Hematopoietic multipotent progenitor cell treated with erythropoietin and hydrocortisone succinate and interleukin-3 and kit ligand, for 15 days (in vitro differentiated cells): ENCODE measurements at regions not wholly inside any gene's neighbourhood (a gene's known extent, or its start where the extent isn't known, plus 50 kb on each side); places are given as distances from the start of the nearest gene placed in this dataset.

Source experiments
- DNase-seq: peaks from one replicate; pipeline ENCODE4 v3.0.0-alpha.2; 2015; ENCODE audit warnings: low spot score

GRCh38 chr7:46360811-46361210 is 439.7 kb upstream of the IGFBP3 start:
- no peak for DNase-seq

DNA sequence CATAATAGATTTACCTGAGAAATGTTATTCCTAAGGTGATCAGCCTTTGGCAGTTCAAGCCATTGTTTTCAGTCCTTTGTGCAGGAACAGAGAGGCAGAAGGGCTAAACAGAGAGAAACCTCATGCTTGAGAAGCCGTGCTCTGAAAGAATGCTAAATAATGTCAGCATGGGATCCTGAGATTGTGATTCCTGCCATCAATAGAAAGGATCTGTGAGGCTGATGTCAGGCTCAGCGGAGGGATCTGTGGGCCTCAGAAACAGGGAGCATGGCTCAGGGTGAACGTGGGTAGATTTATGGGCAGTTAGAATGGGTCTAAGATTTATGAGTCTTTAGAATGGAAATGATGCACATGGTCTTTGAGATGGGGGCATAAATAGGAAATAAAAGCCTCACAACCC is 439.2 kb upstream of the IGFBP3 start:
- no peak for DNase-seq

GRCh38 chr7:46357851-46358250 is 436.8 kb upstream of the IGFBP3 start:
- no peak for DNase-seq

GRCh38 chr7:46357290-46357689 is 436.2 kb upstream of the IGFBP3 start:
- no peak for DNase-seq

- no peak for DNase-seq
These were observed 435.3 kb upstream of the IGFBP3 start for GRCh38 chr7:46356371-46356770.

GRCh38 chr7:46355331-46355730 is 434.3 kb upstream of the IGFBP3 start:
- DNase-seq = no peak

DNA sequence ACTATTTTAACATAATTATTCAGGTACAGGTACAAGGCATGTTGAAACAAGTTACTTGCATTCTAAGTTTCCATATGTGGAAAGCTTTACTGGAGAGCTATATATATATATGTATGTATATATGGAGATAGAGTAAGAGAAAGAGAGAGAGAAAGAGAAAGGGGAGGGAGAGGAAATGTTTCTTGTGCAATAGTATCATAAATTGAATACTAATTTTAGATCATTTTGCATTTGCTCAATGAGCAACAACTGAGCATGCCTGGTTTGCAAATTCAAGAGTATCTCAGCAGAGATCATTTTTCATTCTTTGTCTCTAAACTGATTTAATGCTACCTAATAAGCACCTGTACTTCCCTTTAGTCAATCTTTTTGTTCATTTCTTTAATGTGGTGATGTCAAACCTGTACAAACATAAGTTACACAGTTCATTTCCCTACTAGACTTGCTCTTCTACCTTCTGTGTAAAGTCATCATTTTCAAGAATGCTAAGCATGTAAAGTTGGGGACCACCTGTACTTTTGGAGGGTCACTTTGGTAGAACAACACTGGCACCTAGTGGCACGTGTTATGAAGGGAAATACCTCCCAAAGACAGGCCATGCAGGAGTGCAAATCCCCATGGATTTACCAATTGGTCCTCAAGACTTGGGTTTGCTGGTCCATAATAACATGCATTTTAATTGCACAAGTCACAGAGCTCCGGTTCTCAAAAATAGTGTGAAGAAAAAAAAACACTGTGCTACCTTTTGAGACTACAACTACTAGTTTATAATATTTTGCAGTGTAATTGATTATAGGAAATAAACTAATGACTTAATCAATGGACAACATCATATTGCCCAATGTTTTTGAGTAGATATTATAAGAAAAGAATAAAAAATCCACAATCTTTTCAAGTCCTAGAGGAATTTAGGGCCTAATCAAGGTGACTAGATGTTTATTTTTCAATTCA is 431.2 kb upstream of the IGFBP3 start:
- no peak for DNase-seq

DNA sequence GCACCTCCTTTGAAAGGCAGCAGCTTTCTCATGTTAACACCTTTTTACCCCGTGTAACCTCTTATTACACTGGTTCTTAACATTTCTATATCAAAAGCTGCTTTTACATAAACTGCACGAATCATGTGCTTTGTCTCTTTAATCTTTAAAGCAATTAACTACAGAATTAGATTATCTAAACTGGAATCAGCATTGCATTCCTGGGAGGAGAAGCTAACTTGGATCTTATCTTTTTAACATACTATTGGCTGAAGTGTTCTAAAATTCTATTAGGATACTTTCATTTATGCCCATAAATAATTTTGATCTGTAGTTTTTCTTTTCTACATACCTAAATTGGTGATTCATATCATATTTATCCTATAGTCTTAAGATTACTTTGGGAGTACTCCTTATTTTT is 428.4 kb upstream of the IGFBP3 start:
- DNase-seq = no peak

DNA sequence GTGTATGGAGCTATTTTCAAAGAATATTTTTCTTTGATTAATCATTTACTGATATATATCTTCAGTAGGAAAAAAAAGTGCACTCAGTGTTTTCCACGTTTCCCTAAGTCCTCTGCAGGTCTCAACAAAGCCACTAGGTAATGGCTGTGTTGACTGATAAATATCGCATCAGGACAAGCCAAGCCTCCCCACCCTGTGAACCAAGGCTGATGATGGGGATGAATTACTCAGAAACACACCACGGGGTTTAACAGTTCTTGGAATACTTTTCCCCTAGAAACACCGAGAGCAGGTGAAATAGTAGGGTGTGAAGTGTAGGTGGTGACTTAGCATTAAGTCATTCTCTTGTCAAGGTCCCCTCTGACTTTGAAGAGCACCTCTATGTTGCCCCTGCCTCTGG is 423.5 kb upstream of the IGFBP3 start:
- no peak for DNase-seq

DNA sequence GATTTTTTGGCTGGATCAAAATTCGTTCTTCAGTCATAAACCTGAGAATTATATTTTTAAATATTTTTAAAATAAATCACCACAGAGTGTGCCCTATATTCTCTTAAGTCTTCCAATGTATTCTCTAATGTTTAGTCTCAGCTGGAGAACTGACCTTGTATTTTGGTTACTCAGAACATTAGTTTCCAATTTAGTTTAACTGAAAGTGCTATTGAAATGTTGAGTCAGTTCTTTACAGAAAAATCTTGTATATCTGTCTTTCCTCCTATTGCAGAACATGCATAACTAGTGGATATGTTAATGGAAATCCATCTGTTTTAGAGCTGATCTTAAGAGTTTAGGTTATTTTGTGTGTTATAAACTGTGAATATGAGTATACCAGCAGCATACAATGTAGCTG is 422.7 kb upstream of the IGFBP3 start:
- DNase-seq = no peak

DNA sequence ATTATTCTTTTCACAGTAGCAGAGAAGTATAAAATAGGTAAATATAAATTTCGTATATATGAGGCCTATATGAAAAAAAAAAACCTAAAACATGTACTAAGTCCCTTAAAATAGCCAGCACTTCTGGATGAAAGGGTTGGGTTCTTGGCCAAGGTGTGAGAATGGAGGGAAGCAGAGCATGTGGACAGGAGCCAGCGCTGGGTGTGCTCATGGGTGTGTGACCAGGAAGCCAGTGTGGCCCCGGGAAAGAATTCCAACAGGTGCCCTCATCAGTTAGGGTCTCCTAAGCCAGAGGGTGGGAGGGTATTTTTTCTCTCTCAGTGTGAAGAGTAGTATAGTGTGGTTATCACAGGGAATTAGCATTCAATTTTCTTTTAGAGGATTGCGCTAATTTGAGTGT is 401.9 kb upstream of the IGFBP3 start:
- DNase-seq = no peak

DNA sequence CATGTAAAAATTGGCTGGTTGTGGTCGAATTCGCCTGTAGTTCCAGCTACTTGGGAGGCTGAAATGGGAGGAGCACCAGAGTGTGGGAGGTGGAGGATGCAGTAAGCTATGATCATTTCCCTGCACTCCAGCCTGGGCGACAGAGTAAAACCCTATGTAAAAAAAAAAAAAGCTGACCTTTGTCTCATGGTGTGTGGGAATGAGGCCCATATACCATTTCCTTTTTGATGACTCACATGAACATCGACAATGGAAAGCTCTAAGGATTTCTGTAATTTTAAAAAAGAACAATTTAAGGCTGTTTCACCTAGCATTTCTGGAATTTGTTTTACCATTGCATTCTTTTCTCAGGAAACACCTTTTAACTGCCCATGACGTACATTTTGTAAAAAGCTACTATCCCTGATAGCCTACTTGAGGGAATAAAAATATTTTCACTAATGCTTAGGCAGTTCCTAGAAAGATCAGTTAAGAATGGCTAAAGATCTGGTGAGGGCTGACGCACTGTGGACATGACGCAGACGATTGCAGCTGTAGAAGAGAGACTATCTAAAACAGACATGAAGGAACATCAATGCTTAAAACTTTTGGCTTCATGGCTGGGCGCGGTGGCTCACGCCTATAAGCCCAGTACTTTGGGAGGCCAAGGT is 400.6 kb upstream of the IGFBP3 start:
- no peak for DNase-seq

- no peak for DNase-seq
These were observed 399.9 kb upstream of the IGFBP3 start for GRCh38 chr7:46320956-46321355.

DNA sequence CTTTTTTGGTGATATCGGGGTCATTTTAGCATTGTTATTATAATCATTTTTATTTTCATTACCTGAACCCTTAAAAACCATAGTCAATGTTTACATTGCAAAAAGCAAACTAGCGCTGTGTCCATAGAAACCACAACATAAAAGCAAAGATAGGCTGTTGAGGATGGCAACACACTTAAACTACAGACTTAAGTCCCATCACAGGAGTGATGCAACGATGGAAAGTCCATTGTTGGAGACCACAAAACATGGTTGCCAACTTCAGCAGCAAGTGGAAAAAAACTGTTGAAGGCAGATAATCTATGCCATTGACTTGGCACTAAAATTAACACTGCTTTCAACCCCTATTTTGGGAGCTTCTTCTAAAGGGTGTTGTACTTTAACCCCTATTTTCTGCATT is 398.8 kb upstream of the IGFBP3 start:
- no peak for DNase-seq

DNA sequence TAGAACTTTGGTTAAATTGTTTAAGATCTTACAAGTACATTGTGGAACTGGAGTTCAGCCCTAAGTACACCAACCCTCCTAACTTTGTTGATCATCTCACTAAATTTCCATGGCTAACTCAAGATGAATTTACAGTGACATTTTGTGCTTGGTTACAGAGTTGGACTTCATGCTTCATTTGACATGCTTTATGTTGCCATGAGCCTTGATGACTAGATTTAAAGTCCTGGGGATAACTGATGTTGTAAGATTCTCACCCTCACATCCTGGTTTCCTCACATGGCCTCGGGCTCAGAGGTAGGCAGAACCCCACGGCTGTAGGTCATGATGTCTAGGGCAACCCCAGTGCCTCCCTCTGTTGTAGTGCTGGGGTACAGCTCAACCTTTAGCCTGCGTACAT is 397.2 kb upstream of the IGFBP3 start:
- no peak for DNase-seq

- no peak for DNase-seq
These were observed 396.2 kb upstream of the IGFBP3 start for GRCh38 chr7:46317256-46317655.

GRCh38 chr7:46315891-46316290 is 394.8 kb upstream of the IGFBP3 start:
- DNase-seq = no peak

DNA sequence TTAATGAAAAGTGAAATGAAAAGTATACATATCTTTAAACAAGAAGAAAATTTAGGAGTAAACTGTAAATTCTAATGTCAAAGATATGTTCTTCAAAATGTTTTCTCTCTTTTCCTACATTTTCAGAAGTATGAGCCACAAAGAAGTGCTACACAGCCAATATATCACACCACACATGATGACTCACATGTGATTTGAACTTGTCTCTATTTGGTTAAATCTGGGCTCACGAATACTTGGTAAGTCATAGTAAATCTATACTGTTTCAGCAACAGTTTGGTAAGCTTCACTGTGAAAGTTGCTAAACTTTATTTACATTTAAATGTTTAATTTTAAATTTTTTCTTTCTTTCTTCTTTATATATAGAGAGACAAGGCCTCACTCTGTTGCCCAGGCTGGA is 380.6 kb upstream of the IGFBP3 start:
- no peak for DNase-seq

DNA sequence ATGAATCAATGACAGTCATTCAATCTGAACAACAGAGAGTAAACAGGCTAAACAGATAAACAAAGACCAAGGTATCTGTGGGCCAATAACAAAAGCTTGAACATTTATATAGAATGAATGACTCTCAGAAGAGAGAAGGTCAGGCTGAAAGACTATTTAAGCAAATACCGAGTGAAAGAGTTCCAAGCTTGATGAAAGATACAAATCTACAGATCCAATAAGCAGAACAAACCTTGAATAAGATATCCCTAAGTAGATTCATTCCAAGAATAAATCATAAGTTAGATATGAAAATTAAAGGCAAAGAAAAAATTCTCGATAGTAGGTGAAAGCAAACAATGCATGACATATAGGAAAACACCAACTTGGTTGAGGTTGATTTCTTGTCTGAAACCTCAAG is 376.4 kb upstream of the IGFBP3 start:
- DNase-seq = no peak

GRCh38 chr7:46296526-46296925 is 375.5 kb upstream of the IGFBP3 start:
- DNase-seq = no peak

DNA sequence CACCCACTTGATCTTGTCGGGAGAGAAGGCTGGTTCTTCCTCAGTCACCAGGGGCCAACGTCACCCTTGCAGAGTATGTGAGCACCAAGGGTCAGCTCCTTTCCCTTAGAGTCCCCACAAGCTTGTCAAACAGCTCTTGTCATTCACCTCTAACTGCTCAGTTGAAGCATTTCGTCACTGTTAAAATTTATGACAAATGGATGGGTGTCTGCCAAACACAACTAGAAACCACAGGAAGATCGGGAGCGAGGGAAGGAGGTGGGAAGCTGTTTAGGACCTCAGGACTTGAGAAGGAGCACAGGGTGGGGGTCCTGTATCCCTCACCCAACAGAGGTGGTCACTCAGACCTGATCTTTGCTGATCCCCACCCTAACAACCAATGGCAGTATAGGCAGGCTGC is 373.3 kb upstream of the IGFBP3 start:
- DNase-seq = no peak

DNA sequence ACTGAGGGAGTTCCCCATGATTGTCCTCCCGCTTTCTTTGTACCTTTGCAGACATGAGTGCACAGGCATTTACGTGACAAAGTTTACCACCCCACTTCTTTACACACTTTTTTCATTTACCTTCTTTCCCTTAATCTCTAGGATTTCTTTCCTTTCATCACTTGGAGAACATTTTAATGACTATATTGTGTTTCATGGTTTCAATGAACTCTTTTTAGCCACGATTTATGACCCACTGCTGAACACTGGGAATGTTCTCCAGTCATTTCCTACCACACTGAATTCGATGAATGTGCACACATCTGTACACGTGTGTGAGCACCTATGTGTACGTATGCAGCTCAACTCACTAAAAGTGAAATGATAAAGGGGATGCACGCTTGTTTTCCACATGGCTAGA is 371.7 kb upstream of the IGFBP3 start:
- DNase-seq = no peak

DNA sequence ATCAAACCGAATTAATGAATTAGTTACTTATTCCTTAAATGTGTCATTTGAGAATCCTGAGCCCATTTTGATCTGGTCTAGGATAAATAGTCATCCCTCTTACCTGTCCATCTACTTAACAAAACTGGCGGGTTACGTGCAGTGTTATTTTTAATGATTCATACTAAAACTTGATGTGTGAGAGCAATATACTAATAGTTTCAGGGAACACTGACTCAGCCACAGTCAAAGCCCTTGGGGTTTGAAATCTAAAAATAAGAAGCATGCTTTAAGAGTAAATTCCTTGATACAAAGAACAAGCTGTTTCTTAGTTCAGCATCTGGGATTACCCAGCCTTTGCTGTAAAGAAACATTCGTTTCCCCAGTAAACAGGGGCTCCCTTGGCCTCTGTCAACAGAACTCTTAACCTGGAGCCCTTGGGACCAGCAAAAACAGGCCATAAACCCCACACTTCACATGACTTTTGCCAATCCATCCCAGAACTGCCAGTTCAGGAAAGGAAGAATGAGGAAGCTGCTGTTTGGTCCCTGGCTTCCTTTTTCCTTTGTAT is 370.6 kb upstream of the IGFBP3 start:
- DNase-seq = no peak
